ENCODE measurements at regions not wholly inside any gene's neighbourhood (a gene's known extent, or its start where the extent isn't known, plus 50 kb on each side); places are given as distances from the start of the nearest gene placed in this dataset.

GRCh38 chr17:65362826-65363225, 198.6 kb downstream of the AXIN2 start:
- peak; percentile 20 for DNase-seq (ENCODE audit: low spot score)
- TF ChIP-seq CTCF (conservative IDR thresholded peaks at IDR 0.05; ENCODE audit: low read depth), result no peak
- ChIA-PET POLR2A (ENCODE audit: low non-redundant PET) (no interaction called here), CTCF (no interaction called here)
- no peak overlapping the region for H3K27ac ChIP-seq

- no peak for DNase-seq (ENCODE audit: low spot score)
- no peak overlapping the region for H3K27ac ChIP-seq
- ChIA-PET CTCF (no interaction called here), POLR2A (ENCODE audit: low non-redundant PET) (no interaction called here)
- TF ChIP-seq CTCF (conservative IDR thresholded peaks at IDR 0.05; ENCODE audit: low read depth), result no peak
Observed at GRCh38 chr17:65360961-65361552, 200.4 kb downstream of the AXIN2 start.

- H3K27ac ChIP-seq, result no peak overlapping the region
- no peak for TF ChIP-seq CTCF (conservative IDR thresholded peaks at IDR 0.05; ENCODE audit: low read depth)
- ChIA-PET POLR2A (ENCODE audit: low non-redundant PET) (no interaction called here), CTCF (no interaction called here)
- peak; percentile 67 for DNase-seq (ENCODE audit: low spot score)
Observed at GRCh38 chr17:65359016-65359415, 202.4 kb downstream of the AXIN2 start.

- ChIA-PET CTCF (no interaction called here), POLR2A (ENCODE audit: low non-redundant PET) (no interaction called here)
Observed at GRCh38 chr17:65356536-65356935, 204.9 kb downstream of the AXIN2 start.

GRCh38 chr17:65355246-65355645, 206.2 kb downstream of the AXIN2 start:
- CTCF ChIA-PET, result no interaction called here
- no peak overlapping the region for H3K27ac ChIP-seq
- POLR2A ChIA-PET (ENCODE audit: low non-redundant PET), result no interaction called here
- no peak for TF ChIP-seq CTCF (conservative IDR thresholded peaks at IDR 0.05; ENCODE audit: low read depth)
- DNase-seq (ENCODE audit: low spot score), result no peak

More at GRCh38 chr17:65356536-65356935, 204.9 kb downstream of the AXIN2 start:
- no peak overlapping the region for H3K27ac ChIP-seq
- TF ChIP-seq CTCF (conservative IDR thresholded peaks at IDR 0.05; ENCODE audit: low read depth), result no peak
- no peak for DNase-seq (ENCODE audit: low spot score)

GRCh38 chr17:65349916-65350315, 211.5 kb downstream of the AXIN2 start:
- ChIA-PET CTCF (no interaction called here), POLR2A (ENCODE audit: low non-redundant PET) (no interaction called here)
- DNase-seq (ENCODE audit: low spot score), result no peak
- TF ChIP-seq CTCF (conservative IDR thresholded peaks at IDR 0.05; ENCODE audit: low read depth), result no peak
- H3K27ac ChIP-seq, result no peak overlapping the region

Data from RWPE1 (cell line).